Erythroblast (primary cell): ENCODE measurements at regions not wholly inside any gene's neighbourhood (a gene's known extent, or its start where the extent isn't known, plus 50 kb on each side); places are given as distances from the start of the nearest gene placed in this dataset.

Experiments
- GATA1 ChIP-seq: IDR thresholded peaks from 2 replicates; pipeline ENCODE4 v1.6.1; 2011; ENCODE audit warnings: low read depth, mild to moderate bottlenecking, control low read depth, low read length, moderate library complexity
- POLR2A ChIP-seq: IDR thresholded peaks from 2 replicates; pipeline ENCODE4 v1.6.1; 2011; ENCODE audit warnings: mild to moderate bottlenecking, low read length

DNA sequence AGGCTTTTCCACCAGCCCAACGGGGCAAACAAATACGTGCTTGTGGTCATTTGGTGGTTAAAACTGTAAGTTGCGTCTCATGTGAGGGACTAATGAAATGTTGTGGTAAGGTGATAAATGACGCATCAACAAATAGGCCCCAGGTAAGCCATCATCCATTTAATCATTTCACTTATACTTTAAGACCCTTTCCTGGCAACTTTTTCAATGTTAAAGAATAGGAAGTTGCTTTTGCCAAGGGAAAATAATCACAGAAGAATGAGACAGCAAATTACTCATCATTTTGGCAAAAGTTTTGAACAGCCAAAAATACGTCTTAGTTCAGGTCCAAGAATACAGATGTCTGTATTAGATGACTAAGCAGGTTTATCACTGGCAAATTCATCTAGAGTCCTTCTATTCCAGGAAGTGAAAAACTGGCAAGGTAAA lies 660.4 kb downstream of the SLITRK1 start:
- TF ChIP-seq POLR2A (no peak), GATA1 (no peak)
